ENCODE measurements at regions not wholly inside any gene's neighbourhood (a gene's known extent, or its start where the extent isn't known, plus 50 kb on each side); places are given as distances from the start of the nearest gene placed in this dataset.

DNA sequence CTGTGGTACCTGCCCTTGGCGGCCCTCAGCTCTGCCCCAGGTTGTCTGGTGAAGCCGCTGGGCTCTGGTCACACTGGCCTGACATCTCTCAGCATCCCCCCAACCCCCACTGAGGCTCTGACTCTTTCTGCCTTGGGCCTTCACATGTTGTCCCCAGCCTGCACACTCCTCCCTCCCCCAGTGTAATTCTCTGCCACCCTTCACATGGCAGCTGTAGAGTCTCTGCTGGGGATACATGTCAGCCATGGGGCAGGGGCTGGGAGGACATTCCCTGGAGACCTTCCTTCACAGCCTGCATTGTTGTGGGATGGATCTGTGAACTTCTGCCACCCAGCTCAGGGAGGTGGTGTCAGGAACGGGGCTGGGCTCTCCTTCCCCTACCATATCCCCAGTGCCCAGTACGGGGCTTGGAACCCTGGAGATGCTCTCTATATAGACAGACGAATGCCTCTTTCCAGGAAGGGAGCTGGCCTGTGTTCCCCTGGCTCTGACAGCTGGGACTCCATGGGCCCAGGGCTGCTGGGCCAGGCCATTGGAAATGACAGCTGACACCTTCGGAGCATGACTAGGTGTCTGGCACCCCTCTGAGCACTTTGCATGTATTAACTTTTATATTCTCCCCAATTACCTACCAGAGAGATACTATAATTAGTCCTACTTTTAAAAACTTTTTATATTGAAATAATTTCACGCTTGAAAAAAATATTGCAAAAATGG lies 151.5 kb downstream of the INHBB start:
- Histone ChIP-seq H3K4me1 (ENCODE audit: control insufficient read depth, insufficient read depth, low read length) (no peaks in the 10 kb centered on the region), H3K9ac (ENCODE audit: control insufficient read depth, insufficient read depth, low read length) (no peak overlapping the region), H3K4me2 (ENCODE audit: control insufficient read depth, insufficient read depth) (no peak overlapping the region), H3K9me3 (replicated peaks; ENCODE audit: control insufficient read depth, insufficient read depth, low read length) (no peaks in the 10 kb centered on the region), H3K4me3 (no peak overlapping the region), H3K36me3 (ENCODE audit: control insufficient read depth in 2 of 2, insufficient read depth in 2 of 2, low read length in 1 of 2) (no peaks in the 10 kb centered on the region), H3K79me2 (ENCODE audit: control insufficient read depth, insufficient read depth, low read length) (no peaks in the 10 kb centered on the region), H2AFZ (ENCODE audit: control insufficient read depth, low read depth, low read length) (no peak overlapping the region), H3K27me3 (replicated peaks in 1 of 2; ENCODE audit: control insufficient read depth in 2 of 2, insufficient read depth in 2 of 2, low read length in 1 of 2) (peaks cover 0 to 9% of the 10 kb centered on the region in 2 experiments; a peak in 2 of 4 replicates), H4K20me1 (ENCODE audit: control insufficient read depth, insufficient read depth) (no peaks in the 10 kb centered on the region), H3K27ac (ENCODE audit: control insufficient read depth, insufficient read depth) (no peak overlapping the region)
- ChIA-PET CTCF (no interaction called here), POLR2A (no interaction called here), RAD21 (ENCODE audit: unreplicated experiment) (no interaction called here), SMC1A (ENCODE audit: uncharacterized antibody, unreplicated experiment) (no interaction called here)
- TF ChIP-seq, protein P1, sequence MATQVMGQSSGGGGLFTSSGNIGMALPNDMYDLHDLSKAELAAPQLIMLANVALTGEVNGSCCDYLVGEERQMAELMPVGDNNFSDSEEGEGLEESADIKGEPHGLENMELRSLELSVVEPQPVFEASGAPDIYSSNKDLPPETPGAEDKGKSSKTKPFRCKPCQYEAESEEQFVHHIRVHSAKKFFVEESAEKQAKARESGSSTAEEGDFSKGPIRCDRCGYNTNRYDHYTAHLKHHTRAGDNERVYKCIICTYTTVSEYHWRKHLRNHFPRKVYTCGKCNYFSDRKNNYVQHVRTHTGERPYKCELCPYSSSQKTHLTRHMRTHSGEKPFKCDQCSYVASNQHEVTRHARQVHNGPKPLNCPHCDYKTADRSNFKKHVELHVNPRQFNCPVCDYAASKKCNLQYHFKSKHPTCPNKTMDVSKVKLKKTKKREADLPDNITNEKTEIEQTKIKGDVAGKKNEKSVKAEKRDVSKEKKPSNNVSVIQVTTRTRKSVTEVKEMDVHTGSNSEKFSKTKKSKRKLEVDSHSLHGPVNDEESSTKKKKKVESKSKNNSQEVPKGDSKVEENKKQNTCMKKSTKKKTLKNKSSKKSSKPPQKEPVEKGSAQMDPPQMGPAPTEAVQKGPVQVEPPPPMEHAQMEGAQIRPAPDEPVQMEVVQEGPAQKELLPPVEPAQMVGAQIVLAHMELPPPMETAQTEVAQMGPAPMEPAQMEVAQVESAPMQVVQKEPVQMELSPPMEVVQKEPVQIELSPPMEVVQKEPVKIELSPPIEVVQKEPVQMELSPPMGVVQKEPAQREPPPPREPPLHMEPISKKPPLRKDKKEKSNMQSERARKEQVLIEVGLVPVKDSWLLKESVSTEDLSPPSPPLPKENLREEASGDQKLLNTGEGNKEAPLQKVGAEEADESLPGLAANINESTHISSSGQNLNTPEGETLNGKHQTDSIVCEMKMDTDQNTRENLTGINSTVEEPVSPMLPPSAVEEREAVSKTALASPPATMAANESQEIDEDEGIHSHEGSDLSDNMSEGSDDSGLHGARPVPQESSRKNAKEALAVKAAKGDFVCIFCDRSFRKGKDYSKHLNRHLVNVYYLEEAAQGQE (IDR thresholded peaks at IDR 0.05; ENCODE audit: low read depth, low read length) = no peak
- TF ChIP-seq, protein P2, sequence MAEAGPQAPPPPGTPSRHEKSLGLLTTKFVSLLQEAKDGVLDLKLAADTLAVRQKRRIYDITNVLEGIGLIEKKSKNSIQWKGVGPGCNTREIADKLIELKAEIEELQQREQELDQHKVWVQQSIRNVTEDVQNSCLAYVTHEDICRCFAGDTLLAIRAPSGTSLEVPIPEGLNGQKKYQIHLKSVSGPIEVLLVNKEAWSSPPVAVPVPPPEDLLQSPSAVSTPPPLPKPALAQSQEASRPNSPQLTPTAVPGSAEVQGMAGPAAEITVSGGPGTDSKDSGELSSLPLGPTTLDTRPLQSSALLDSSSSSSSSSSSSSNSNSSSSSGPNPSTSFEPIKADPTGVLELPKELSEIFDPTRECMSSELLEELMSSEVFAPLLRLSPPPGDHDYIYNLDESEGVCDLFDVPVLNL (IDR thresholded peaks at IDR 0.05; ENCODE audit: low read depth, low read length) = no peak
- TF ChIP-seq YY1 (IDR thresholded peaks at IDR 0.05; ENCODE audit: low read depth, low read length) = no peak
- no peak for TF ChIP-seq EZH2 (IDR thresholded peaks at IDR 0.05; ENCODE audit: borderline replicate concordance, control insufficient read depth, low read depth, low read length)
- TF ChIP-seq, protein P3, sequence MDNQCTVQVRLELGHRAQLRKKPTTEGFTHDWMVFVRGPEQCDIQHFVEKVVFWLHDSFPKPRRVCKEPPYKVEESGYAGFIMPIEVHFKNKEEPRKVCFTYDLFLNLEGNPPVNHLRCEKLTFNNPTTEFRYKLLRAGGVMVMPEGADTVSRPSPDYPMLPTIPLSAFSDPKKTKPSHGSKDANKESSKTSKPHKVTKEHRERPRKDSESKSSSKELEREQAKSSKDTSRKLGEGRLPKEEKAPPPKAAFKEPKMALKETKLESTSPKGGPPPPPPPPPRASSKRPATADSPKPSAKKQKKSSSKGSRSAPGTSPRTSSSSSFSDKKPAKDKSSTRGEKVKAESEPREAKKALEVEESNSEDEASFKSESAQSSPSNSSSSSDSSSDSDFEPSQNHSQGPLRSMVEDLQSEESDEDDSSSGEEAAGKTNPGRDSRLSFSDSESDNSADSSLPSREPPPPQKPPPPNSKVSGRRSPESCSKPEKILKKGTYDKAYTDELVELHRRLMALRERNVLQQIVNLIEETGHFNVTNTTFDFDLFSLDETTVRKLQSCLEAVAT (IDR thresholded peaks at IDR 0.05) = no peak
- TF ChIP-seq NR2C1 (IDR thresholded peaks at IDR 0.05) = no peak
- TF ChIP-seq NFYB (IDR thresholded peaks at IDR 0.05; ENCODE audit: insufficient read depth, low read depth, low read length) = no peak
- TF ChIP-seq CBX3 (IDR thresholded peaks at IDR 0.05; ENCODE audit: borderline replicate concordance, low read depth) = no peak
- TF ChIP-seq BRCA1 (IDR thresholded peaks at IDR 0.05; ENCODE audit: low read depth, low read length) = no peak
- TF ChIP-seq, protein P4, sequence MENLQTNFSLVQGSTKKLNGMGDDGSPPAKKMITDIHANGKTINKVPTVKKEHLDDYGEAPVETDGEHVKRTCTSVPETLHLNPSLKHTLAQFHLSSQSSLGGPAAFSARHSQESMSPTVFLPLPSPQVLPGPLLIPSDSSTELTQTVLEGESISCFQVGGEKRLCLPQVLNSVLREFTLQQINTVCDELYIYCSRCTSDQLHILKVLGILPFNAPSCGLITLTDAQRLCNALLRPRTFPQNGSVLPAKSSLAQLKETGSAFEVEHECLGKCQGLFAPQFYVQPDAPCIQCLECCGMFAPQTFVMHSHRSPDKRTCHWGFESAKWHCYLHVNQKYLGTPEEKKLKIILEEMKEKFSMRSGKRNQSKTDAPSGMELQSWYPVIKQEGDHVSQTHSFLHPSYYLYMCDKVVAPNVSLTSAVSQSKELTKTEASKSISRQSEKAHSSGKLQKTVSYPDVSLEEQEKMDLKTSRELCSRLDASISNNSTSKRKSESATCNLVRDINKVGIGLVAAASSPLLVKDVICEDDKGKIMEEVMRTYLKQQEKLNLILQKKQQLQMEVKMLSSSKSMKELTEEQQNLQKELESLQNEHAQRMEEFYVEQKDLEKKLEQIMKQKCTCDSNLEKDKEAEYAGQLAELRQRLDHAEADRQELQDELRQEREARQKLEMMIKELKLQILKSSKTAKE (IDR thresholded peaks at IDR 0.05; ENCODE audit: low read depth, poor library complexity, severe bottlenecking) = no peak
- TF ChIP-seq CBX5 (IDR thresholded peaks at IDR 0.05; ENCODE audit: low read depth) = no peak
- TF ChIP-seq MTA2 (IDR thresholded peaks at IDR 0.05; ENCODE audit: low read depth) = no peak
- TF ChIP-seq, protein P5, sequence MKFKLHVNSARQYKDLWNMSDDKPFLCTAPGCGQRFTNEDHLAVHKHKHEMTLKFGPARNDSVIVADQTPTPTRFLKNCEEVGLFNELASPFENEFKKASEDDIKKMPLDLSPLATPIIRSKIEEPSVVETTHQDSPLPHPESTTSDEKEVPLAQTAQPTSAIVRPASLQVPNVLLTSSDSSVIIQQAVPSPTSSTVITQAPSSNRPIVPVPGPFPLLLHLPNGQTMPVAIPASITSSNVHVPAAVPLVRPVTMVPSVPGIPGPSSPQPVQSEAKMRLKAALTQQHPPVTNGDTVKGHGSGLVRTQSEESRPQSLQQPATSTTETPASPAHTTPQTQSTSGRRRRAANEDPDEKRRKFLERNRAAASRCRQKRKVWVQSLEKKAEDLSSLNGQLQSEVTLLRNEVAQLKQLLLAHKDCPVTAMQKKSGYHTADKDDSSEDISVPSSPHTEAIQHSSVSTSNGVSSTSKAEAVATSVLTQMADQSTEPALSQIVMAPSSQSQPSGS (IDR thresholded peaks at IDR 0.05; ENCODE audit: low read length) = no peak
- no peak for TF ChIP-seq SRF (IDR thresholded peaks at IDR 0.05; ENCODE audit: low read depth in 2 of 2, low read length in 2 of 2)
- no peak for DNase-seq (ENCODE audit: low read depth, low spot score)
- no peak for ATAC-seq
- in situ Hi-C loops (cut with MboI) = no loop called here
- WGBS (ENCODE audit: insufficient coverage, insufficient replicate concordance, low lambda C conversion rate, missing lambda C conversion rate) = 7% methylated on average over 7 of the region's 7 CpGs
- BruUV-seq (replicated peaks) = no TSS peak
- intact Hi-C loops (cut with micrococcal nuclease; ENCODE audit: unreplicated experiment) = no loop called here
- no peak for FAIRE-seq

Measured in GM12878 (cell line).